GM23338 (cell line): ENCODE measurements at regions not wholly inside any gene's neighbourhood (a gene's known extent, or its start where the extent isn't known, plus 50 kb on each side); places are given as distances from the start of the nearest gene placed in this dataset.

Source experiments
- ATAC-seq: fragments of 200-7000 bp; cut with Tn5 transposase; 3 replicates; pipeline ENCODE4 v1.9.1; 2020
- DNase-seq: peaks from one replicate; pipeline ENCODE4 v3.0.0-alpha.2; 2015; ENCODE audit warnings: low spot score
- H2AFZ ChIP-seq: fragments of 200-600 bp; sonication (generic); 2 replicates; pipeline ENCODE4 v1.8.0; 2016; ENCODE audit warnings: antibody characterized with exemption, mild to moderate bottlenecking, moderate library complexity
- H3F3A ChIP-seq: fragments of 200-600 bp; sonication (generic); replicated peaks from 2 replicates; pipeline ENCODE4 v1.8.0; 2017; ENCODE audit warnings: antibody characterized with exemption, mixed run types, low read depth
- H3K27ac ChIP-seq: fragments of 200-600 bp; sonication (generic); 2 replicates; pipeline ENCODE4 v1.6.1; 2016; ENCODE audit warnings: low read depth
- H3K27me3 ChIP-seq: fragments of 200-600 bp; sonication (generic); 2 replicates; pipeline ENCODE4 v1.8.0; 2016; ENCODE audit warnings: mild to moderate bottlenecking, mixed run types, moderate library complexity; ENCODE audit not compliant: insufficient read depth
- H3K36me3 ChIP-seq: fragments of 200-600 bp; sonication (generic); 2 replicates; pipeline ENCODE4 v1.8.0; 2016; ENCODE audit warnings: mild to moderate bottlenecking; ENCODE audit not compliant: insufficient read depth
- H3K4me1 ChIP-seq: fragments of 200-600 bp; sonication (generic); 2 replicates; pipeline ENCODE4 v1.8.0; 2016; ENCODE audit warnings: mild to moderate bottlenecking, moderate library complexity; ENCODE audit not compliant: insufficient read depth
- H3K4me2 ChIP-seq: fragments of 200-600 bp; sonication (generic); 2 replicates; pipeline ENCODE4 v1.7.1; 2017; ENCODE audit warnings: mixed run types
- H3K4me3 ChIP-seq: fragments of 200-600 bp; sonication (generic); 2 replicates; pipeline ENCODE4 v1.6.1; 2016; ENCODE audit warnings: mixed run types
- H3K79me2 ChIP-seq: fragments of 200-600 bp; sonication (generic); replicated peaks from 2 replicates; pipeline ENCODE4 v1.8.0; 2017; ENCODE audit warnings: mild to moderate bottlenecking; ENCODE audit not compliant: insufficient read depth
- H3K9me2 ChIP-seq: fragments of 200-600 bp; sonication (generic); 2 replicates; pipeline ENCODE4 v1.8.0; 2017; ENCODE audit not compliant: insufficient read depth
- H4K20me1 ChIP-seq: fragments of 200-600 bp; sonication (generic); replicated peaks from 2 replicates; pipeline ENCODE4 v1.8.0; 2017; ENCODE audit warnings: mild to moderate bottlenecking; ENCODE audit not compliant: insufficient read depth
- H3K27ac Mint-ChIP-seq: 2 replicates; pipeline ENCODE4 v1.8.0; 2020; ENCODE audit warnings: inconsistent platforms, mild to moderate bottlenecking, moderate library complexity, mixed read lengths
- H3K27me3 Mint-ChIP-seq: 3 replicates; pipeline ENCODE4 v1.8.0; 2022; ENCODE audit warnings: low read depth, mild to moderate bottlenecking, moderate library complexity, mixed read lengths, inconsistent platforms; ENCODE audit not compliant: insufficient read depth, poor library complexity
- H3K36me3 Mint-ChIP-seq: 3 replicates; pipeline ENCODE4 v1.8.0; 2021; ENCODE audit warnings: low read depth, mild to moderate bottlenecking, inconsistent platforms, moderate library complexity, mixed read lengths
- H3K4me1 Mint-ChIP-seq: 3 replicates; pipeline ENCODE4 v1.8.0; 2020; ENCODE audit warnings: mild to moderate bottlenecking, inconsistent platforms, mixed read lengths
- H3K4me3 Mint-ChIP-seq: 3 replicates; pipeline ENCODE4 v1.8.0; 2021; ENCODE audit warnings: moderate library complexity, mild to moderate bottlenecking, inconsistent platforms, mixed read lengths
- H3K9me3 Mint-ChIP-seq: 3 replicates; pipeline ENCODE4 v1.8.0; 2020; ENCODE audit warnings: moderate library complexity, mild to moderate bottlenecking, inconsistent platforms, mixed read lengths
- ETS1 ChIP-seq: IDR thresholded peaks from 2 replicates; pipeline ENCODE4 v1.6.1; 2016; ENCODE audit warnings: antibody characterized with exemption
- EZH2 ChIP-seq: fragments of 200-600 bp; sonication (generic); IDR thresholded peaks from one replicate; pipeline ENCODE4 v1.8.0; 2017; ENCODE audit warnings: antibody characterized with exemption, mild to moderate bottlenecking, low read depth; ENCODE audit not compliant: unreplicated experiment
- EZH2phosphoT487 ChIP-seq: fragments of 200-600 bp; sonication (generic); IDR thresholded peaks from one replicate; pipeline ENCODE4 v1.8.1; 2018; ENCODE audit warnings: antibody characterized with exemption; ENCODE audit not compliant: unreplicated experiment
- JUNB ChIP-seq: IDR thresholded peaks from one replicate; pipeline ENCODE4 v1.6.1; 2016; ENCODE audit warnings: antibody characterized with exemption; ENCODE audit not compliant: unreplicated experiment
- NANOG ChIP-seq: IDR thresholded peaks from 2 replicates; pipeline ENCODE4 v1.6.1; 2016; ENCODE audit warnings: antibody characterized with exemption, borderline replicate concordance
- POLR2AphosphoS5 ChIP-seq: IDR thresholded peaks from 2 replicates; pipeline ENCODE4 v1.6.1; 2016; ENCODE audit warnings: antibody characterized with exemption, low read depth
- REST ChIP-seq: IDR thresholded peaks from one replicate; pipeline ENCODE4 v1.6.1; 2018; ENCODE audit warnings: antibody characterized with exemption; ENCODE audit not compliant: unreplicated experiment
- STAT1 ChIP-seq: IDR thresholded peaks from one replicate; pipeline ENCODE4 v1.6.1; 2016; ENCODE audit warnings: antibody characterized with exemption; ENCODE audit not compliant: unreplicated experiment
- ZNF114 ChIP-seq: fragments of 250-450 bp; sonication (Bioruptor Pico); IDR thresholded peaks from 2 replicates; pipeline ENCODE4 v1.5.0; 2020; ENCODE audit warnings: mild to moderate bottlenecking, moderate library complexity
- ZNF331 ChIP-seq: fragments of 250-450 bp; sonication (Bioruptor Pico); IDR thresholded peaks from 2 replicates; pipeline ENCODE4 v1.5.0; 2020; ENCODE audit warnings: low read depth, mild to moderate bottlenecking, moderate library complexity
- ZNF462 ChIP-seq: fragments of 250-450 bp; sonication (Bioruptor Pico); IDR thresholded peaks from 2 replicates; pipeline ENCODE4 v1.5.0; 2020; ENCODE audit warnings: mild to moderate bottlenecking, moderate library complexity

GRCh38 chr16:76614269-76614668 lies 337.1 kb downstream of the CNTNAP4 start (continued):
- TF ChIP-seq REST, result no peak
- no peak for TF ChIP-seq JUNB
- no peak for TF ChIP-seq ZNF114 (CRISPR knock-in tag)
- TF ChIP-seq NANOG, result no peak

GRCh38 chr16:76622876-76623275 lies 345.7 kb downstream of the CNTNAP4 start:
- H3K27me3 Mint-ChIP-seq, result peaks cover 6% of the 10 kb centered on the region
- Histone ChIP-seq H3K27ac (no peak overlapping the region), H3K4me1 (no peaks in the 10 kb centered on the region), H3K27me3 (no peaks in the 10 kb centered on the region), H3K4me2 (no peak overlapping the region), H3K36me3 (no peaks in the 10 kb centered on the region), H4K20me1 (no peaks in the 10 kb centered on the region), H2AFZ (no peak overlapping the region), H3K4me3 (no peak overlapping the region), H3K9me2 (no peaks in the 10 kb centered on the region), H3K79me2 (no peaks in the 10 kb centered on the region), H3F3A (no peaks in the 10 kb centered on the region)
- no peak overlapping the region for H3K4me3 Mint-ChIP-seq
- H3K36me3 Mint-ChIP-seq, result peaks cover 3% of the 10 kb centered on the region
- H3K9me3 Mint-ChIP-seq, result peaks cover 76% of the 10 kb centered on the region
- H3K4me1 Mint-ChIP-seq, result no peaks in the 10 kb centered on the region
- no peak for DNase-seq
- ATAC-seq, result no peak
- no peak overlapping the region for H3K27ac Mint-ChIP-seq
- no peak for TF ChIP-seq NANOG
- TF ChIP-seq ZNF114 (CRISPR knock-in tag), result no peak
- no peak for TF ChIP-seq EZH2phosphoT487
- no peak for TF ChIP-seq JUNB
- no peak for TF ChIP-seq EZH2
- TF ChIP-seq ZNF331 (CRISPR knock-in tag), result no peak
- no peak for TF ChIP-seq REST
- no peak for TF ChIP-seq ZNF462 (CRISPR knock-in tag)
- TF ChIP-seq ETS1, result no peak
- no peak for TF ChIP-seq POLR2AphosphoS5
- TF ChIP-seq STAT1, result no peak
